CD4-positive, alpha-beta T cell treated with Interleukin-21 for 1 hour (primary cell): ENCODE measurements at regions not wholly inside any gene's neighbourhood (a gene's known extent, or its start where the extent isn't known, plus 50 kb on each side); places are given as distances from the start of the nearest gene placed in this dataset.
A peak's percentile ranks its signal among the peaks of the same experiment; 100 is the strongest.

Source experiments
- DNase-seq: peaks from one replicate; pipeline ENCODE4 v3.0.0-alpha.2; 2020

- peak; percentile 7 for DNase-seq
Observed at GRCh38 chr10:3622845-3623621, 162.0 kb downstream of the KLF6 start.

DNA sequence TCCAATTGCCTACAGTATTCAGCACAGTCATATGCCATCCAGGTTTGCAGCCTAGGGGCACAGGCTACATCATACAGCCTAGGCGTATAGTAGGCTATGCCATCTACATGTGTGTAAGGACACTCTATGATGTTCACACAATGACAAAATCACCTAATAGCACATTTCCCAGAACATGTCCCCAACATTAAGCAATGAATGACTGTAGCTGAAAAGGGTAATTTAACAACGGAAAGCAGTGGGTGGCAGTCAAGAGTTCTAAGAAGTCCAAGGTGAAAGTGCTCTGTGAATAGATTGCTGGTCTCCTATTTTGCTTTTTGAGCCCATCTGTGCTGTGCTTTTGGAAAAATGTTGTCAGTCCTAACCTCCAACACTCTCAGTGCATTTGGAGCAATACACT lies 162.6 kb downstream of the KLF6 start:
- DNase-seq = peak; percentile 5

DNA sequence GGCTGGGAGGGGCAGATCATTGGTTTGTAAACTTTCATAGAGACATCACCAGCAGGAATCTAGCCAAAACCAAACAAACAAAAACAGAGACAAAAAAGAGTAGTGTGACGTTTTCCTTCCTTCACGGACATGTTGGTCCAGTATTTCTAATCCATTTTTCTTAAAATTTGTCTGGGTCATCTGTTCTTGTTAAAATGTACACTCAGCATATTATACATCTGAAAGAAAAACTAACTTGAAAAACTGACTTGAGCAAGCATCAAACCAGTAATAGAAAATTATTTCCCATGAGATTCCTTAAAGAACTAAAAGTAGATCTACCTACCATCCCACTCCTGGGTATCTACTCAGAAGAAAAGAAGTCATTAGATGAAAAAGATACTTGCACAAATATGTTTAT lies 164.2 kb downstream of the KLF6 start:
- DNase-seq = no peak

GRCh38 chr10:3619241-3619640 lies 165.8 kb downstream of the KLF6 start:
- no peak for DNase-seq

DNA sequence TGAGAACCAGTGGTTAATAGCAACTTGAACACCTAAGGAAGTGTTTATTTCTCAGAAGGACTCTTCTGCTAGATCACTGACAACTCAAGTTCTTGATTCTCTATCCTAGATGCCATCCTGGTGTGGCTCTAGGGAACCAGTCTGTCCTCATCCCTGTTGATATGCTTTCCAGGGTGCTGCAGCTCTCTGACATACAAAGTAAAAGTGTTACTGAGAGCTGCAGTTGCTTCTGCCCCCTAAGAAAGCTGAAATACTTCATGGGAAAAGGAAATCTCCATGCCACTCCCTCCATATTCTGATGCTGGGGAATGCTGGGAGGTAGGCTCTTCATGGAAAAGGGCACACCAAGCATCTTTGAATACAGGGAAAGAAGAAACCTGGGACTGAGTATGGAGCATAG lies 168.1 kb downstream of the KLF6 start:
- no peak for DNase-seq

DNA sequence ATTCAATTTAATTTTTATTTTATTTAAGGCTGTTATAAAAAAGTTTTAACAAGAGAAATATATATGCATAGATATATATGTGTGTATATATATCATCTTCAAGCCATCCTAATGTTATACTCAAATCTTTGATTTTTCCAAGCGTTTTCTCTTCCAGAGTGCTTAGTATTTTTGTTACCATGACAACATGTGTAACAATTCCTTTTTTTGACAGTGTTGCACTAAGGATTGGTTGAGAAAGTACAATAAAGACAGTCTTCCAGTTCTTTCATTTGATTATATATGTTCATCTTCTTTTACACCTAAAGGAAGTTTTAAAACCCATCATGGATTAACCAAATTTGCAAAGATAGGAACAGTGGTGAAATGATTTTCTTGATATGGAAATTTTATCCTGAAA lies 171.7 kb downstream of the KLF6 start:
- no peak for DNase-seq

DNA sequence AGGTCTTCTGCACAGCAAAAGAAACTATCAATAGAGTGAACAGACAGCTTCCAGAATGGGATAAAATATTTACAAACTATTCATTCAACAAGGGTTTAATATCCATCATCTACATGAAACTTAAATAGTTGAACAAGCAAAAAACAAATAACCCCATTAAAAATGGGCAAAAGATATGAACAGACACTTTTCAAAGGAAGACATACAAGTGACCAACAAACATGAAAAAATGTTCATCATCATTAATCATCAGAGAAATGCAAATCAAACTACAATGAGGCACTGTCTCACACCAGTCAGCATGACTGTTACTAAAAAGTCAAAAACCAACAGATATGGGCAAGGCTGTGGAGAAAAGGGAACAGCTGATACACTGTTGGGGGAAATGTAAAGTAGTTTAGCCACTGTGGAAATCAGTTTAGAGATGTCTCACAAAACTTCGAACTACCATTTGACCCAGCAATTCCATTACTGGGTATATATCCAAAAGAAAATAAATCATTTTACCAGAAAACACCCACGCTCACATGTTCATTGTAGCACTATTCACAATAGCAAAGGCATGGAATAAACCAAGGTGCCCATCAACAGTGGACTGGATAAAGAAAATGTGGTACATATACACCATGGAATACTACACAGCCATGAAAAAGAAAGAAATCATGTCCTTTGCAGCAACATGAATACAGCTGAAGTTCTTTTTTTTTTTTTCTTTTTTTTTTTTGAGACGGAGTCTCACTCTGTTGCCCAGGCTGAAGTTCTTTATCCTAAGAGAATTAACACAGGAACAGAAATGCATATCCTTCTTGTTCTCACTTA lies 172.6 kb downstream of the KLF6 start:
- DNase-seq = no peak

DNA sequence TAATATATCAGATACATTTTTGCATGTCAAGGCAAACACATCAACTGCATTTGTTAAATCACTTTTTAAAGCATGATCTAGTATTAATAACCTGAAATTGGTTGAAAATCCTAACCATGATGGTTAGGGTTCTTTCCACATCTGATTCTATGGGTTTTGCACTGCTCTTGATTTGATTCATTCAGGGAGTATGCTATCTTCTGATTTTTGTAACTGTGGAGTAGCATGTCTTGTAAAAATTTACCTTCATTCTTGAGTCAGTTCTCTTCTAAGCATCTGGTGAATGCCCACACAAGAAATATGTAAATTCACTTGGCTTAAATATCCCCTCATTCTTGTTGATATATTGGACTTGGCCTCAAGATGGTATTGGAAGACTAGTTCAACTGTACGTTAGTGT lies 178.7 kb downstream of the KLF6 start:
- DNase-seq = no peak

GRCh38 chr10:3605882-3606281 lies 179.1 kb downstream of the KLF6 start:
- no peak for DNase-seq

- no peak for DNase-seq
Observed at GRCh38 chr10:3595736-3596135, 189.3 kb downstream of the KLF6 start.

GRCh38 chr10:3593611-3594010 lies 191.4 kb downstream of the KLF6 start:
- no peak for DNase-seq

- no peak for DNase-seq
Observed at GRCh38 chr10:3592424-3592823, 192.6 kb downstream of the KLF6 start.

DNA sequence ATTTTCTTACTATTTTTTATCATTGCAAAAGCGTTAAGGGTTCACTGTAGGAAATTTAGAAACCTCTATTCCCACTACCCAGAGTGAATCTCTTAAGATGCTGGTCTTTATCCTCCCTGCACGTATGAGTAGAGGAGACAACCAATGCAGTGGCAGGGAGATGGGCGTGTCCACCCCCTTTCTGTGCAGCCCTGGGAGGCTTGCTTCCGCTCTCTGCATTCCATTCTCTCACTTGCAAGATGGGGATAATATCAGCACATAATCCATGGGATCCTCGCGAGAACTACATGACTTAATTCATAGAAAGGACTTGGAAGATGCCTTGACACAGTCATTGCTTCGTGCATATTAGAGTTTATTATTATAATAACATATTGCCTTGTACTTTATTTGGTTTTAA lies 196.2 kb downstream of the KLF6 start:
- no peak for DNase-seq

GRCh38 chr10:3588346-3588745 lies 196.7 kb downstream of the KLF6 start:
- no peak for DNase-seq

DNA sequence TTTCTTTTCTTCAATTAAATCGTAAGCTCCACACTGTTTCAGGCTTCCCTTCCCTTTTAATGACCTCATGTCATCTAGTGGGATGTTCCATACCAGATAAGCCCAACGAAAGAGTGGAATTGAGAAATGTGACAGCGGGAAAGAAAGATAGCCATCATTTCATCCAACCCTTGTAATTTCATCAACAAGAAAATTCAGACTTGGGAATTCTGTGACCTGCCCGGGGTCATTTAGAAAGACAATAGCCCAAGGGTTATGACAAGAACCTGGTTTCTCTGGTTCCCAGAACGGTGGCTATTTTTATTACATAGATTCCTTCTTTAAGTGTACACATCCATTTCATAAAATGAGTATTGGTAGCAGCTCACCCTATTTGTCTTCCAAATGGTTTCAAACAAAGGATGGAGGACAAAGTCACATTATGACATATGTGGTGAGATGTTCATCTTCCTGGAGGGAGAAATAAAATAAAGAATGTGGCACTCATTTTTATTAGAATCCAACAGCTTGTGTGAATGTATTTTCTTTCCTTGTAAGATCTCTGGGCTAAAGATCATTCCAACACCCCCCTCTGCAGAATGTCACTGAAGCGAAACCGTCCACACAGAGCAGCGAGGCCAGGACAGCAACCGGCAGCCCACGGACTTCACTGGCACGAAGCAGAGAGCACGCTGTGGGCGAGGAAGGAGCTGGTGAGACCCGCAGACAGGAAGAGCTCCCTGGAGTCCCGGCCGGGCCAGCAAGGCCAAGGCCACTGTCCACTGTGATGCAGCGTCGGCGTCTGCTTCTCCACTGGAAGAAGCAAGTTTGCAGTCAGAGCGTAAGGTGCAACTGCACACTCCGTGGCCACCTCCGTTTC lies 199.9 kb downstream of the KLF6 start:
- DNase-seq = no peak

GRCh38 chr10:3580565-3580964 lies 204.4 kb downstream of the KLF6 start:
- no peak for DNase-seq

DNA sequence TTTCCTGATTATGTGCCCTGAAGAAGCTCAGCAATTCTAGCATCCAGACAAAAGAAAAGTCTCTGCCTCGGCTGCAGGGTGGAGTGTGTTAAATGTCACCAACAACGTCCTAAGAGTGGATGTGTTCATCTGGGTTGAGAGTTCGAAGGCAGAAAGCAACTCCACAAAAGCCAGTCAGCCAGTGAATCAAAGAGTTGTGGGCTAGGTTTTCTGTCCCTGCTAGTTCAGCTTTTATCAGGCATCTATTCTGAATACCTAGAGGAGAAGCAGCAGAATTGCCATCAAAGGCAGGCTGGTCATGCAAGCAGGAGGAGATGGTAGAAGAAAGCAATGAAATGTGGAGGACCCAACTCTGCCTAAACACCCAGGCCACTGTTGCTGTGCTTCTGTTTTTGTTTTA lies 205.2 kb downstream of the KLF6 start:
- DNase-seq = no peak

DNA sequence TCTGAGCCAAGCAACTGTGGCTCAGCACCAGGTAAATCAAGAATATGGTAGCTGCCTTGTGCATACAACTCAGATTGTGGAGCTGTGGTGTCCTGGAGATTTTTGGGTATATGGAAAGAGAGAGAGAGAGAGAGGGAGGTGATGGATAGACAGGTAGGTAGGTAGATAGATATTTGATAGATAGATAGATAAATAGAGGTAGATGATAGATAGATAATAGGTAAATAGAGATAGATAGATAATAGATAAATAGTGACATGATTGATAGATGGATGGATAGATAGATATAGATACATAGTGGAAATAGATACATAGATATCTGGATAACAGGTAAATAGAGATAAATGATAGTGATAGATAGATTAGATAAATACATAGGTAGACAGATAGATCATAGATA lies 206.3 kb downstream of the KLF6 start:
- no peak for DNase-seq

GRCh38 chr10:3578159-3578558 lies 206.8 kb downstream of the KLF6 start:
- DNase-seq = no peak

DNA sequence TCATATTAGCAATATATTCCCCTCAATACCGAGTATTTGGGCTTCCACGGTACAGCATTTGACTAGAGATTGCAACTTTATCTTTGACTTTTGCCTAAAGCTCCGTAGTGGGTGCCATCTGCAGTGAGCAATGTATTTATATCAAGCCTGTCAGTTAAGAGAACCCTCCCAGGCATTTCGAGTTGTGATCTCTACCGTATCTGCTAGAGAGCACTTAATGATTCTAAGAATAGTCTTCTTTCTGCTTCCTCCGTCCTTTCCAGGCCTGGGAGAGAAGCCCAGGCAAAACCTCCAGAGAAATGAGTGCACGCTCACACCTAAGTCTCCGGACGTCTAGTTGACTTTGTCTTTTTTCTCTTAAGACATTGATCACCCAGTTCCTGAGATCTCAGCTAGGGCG lies 210.6 kb downstream of the KLF6 start:
- no peak for DNase-seq

GRCh38 chr10:3573498-3573897 lies 211.5 kb downstream of the KLF6 start:
- DNase-seq = no peak

DNA sequence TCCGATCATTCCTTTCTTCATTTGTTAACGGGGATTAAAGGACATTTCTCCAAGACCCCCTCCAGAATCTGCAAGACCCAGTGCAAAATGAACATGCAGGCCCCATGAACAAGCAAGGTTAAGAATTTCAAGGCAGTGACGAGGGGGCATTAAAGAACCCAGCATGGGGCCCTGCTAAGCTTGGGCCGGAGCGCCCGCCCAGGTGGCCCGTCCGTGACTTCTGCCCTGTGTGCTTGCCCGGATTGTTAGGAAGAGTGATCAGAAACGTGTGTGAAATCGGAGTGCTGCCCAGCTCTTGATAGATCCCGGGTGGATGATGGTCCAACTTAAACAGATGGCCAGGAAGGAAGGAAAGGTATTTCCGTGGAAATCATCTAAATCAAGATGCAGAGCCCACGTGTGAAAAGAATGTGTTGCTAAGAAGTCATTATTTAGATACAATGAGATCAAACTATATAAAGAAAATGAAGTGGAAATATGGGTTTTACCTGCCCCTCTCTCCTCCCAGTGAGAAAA lies 213.6 kb downstream of the KLF6 start:
- no peak for DNase-seq

DNA sequence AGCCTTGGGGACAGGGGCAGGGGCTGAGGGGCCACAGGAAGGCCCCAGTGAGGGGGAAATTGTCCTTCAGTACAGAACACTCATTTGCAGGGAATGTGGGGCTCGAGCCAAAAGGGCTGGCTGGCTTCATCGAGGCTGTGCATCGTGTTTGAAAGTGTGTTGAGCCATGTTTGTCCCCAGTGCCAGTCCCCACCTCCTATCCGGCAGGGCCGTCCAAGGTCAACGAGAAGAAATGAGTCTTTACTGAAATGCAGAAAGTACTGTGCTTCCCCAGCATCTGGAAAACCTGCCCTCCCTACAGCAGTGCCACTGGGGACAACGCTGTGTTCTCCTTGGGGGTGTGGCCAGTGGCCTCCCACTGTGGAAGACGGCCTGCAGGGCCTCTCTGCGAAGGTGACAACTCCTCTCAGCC lies 214.1 kb downstream of the KLF6 start:
- no peak for DNase-seq
